Lower leg skin (tissue), 4 donors: ENCODE measurements at regions not wholly inside any gene's neighbourhood (a gene's known extent, or its start where the extent isn't known, plus 50 kb on each side); places are given as distances from the start of the nearest gene placed in this dataset.

Source experiments
- DNase-seq, 2 donors: peaks; one replicate each; pipeline ENCODE4 v3.0.0-alpha.2; 2019; ENCODE audit warnings: low spot score in 2 of 2
- H3K4me3 ChIP-seq: fragments of 200-600 bp; sonication (generic); 2 replicates; pipeline ENCODE4 v1.5.1; 2017; ENCODE audit warnings: mild to moderate bottlenecking, low read depth; ENCODE audit not compliant: poor library complexity, severe bottlenecking
- CTCF ChIP-seq, 3 donors: fragments of 450-650 bp; IDR thresholded peaks; one replicate each; pipeline ENCODE4 v1.5.1; 2016; ENCODE audit warnings: antibody characterized with exemption in 3 of 3, mild to moderate bottlenecking in 3 of 3, moderate library complexity in 2 of 3
- POLR2A ChIP-seq, 2 donors: fragments of 450-650 bp; IDR thresholded peaks; one replicate each; pipeline ENCODE4 v1.6.1; 2016 to 2017; ENCODE audit warnings: antibody characterized with exemption in 2 of 2, mild to moderate bottlenecking in 1 of 2, moderate library complexity in 1 of 2
- WGBS, 2 donors: methylation state at CpG; one replicate each; pipeline ENCODE4 v1.1.5; 2018; 5-methylcytosine and 5-hydroxymethylcytosine counted together
- intact Hi-C: fragments of 100-400 bp; cut with DNase I; formaldehyde crosslinking; loops from one replicate; pipeline ENCODE4 v1.15.0; 2023; ENCODE audit warnings: low total_unique reads

GRCh38 chr13:65615506-65615905 lies 1614.6 kb downstream of the PCDH9 start:
- WGBS, 2 donors, result 87 to 88% methylated on average over 3 of the region's 3 CpGs
- no peak overlapping the region for H3K4me3 ChIP-seq
- intact Hi-C loops, result no loop called here
- TF ChIP-seq POLR2A (IDR thresholded peaks at IDR 0.05) (no peak), CTCF (IDR thresholded peaks at IDR 0.05) (no peak)
- DNase-seq, result no peak

GRCh38 chr13:65613004-65613403 lies 1617.1 kb downstream of the PCDH9 start:
- H3K4me3 ChIP-seq, result no peak overlapping the region
- TF ChIP-seq POLR2A (IDR thresholded peaks at IDR 0.05), result no peak
- no peak for TF ChIP-seq CTCF (IDR thresholded peaks at IDR 0.05)
- no peak for DNase-seq
- WGBS, 2 donors, result 83 to 88% methylated on average over 2 of the region's 2 CpGs
- intact Hi-C loops, result no loop called here

GRCh38 chr13:65609350-65609749 lies 1620.8 kb downstream of the PCDH9 start:
- TF ChIP-seq CTCF (IDR thresholded peaks at IDR 0.05) (no peak), POLR2A (IDR thresholded peaks at IDR 0.05) (no peak)
- intact Hi-C loops, result no loop called here
- DNase-seq, result no peak
- H3K4me3 ChIP-seq, result no peak overlapping the region
- 81% methylated on average over 2 of the region's 2 CpGs for WGBS, 2 donors

- intact Hi-C loops, result no loop called here
- no peak for DNase-seq
- WGBS, 2 donors, result 63 to 72% methylated on average over 2 of the region's 2 CpGs
- TF ChIP-seq POLR2A (IDR thresholded peaks at IDR 0.05) (no peak), CTCF (IDR thresholded peaks at IDR 0.05) (no peak)
- H3K4me3 ChIP-seq, result no peak overlapping the region
These were observed 1623.5 kb downstream of the PCDH9 start for GRCh38 chr13:65606622-65607021.

- intact Hi-C loops, result no loop called here
- no peak for DNase-seq
- no peak overlapping the region for H3K4me3 ChIP-seq
- TF ChIP-seq POLR2A (IDR thresholded peaks at IDR 0.05) (no peak), CTCF (IDR thresholded peaks at IDR 0.05) (no peak)
These were observed 1624.7 kb downstream of the PCDH9 start for GRCh38 chr13:65605396-65605795.

GRCh38 chr13:65603160-65603559 lies 1627.0 kb downstream of the PCDH9 start:
- no peak for TF ChIP-seq CTCF (IDR thresholded peaks at IDR 0.05)
- TF ChIP-seq POLR2A (IDR thresholded peaks at IDR 0.05), result no peak
- DNase-seq, result no peak
- H3K4me3 ChIP-seq, result no peak overlapping the region
- WGBS, 2 donors, result 85 to 92% methylated on average over 3 of the region's 3 CpGs
- intact Hi-C loops, result no loop called here
